GM19324 (cell line): ENCODE measurements at regions not wholly inside any gene's neighbourhood (a gene's known extent, or its start where the extent isn't known, plus 50 kb on each side); places are given as distances from the start of the nearest gene placed in this dataset.

Experiments
- ATAC-seq: cut with Tn5 transposase; IDR thresholded peaks from one replicate; pipeline ENCODE4 v1.9.1; 2021; ENCODE audit warnings: mild to moderate bottlenecking, moderate library complexity; ENCODE audit not compliant: unreplicated experiment, low FRiP score

DNA sequence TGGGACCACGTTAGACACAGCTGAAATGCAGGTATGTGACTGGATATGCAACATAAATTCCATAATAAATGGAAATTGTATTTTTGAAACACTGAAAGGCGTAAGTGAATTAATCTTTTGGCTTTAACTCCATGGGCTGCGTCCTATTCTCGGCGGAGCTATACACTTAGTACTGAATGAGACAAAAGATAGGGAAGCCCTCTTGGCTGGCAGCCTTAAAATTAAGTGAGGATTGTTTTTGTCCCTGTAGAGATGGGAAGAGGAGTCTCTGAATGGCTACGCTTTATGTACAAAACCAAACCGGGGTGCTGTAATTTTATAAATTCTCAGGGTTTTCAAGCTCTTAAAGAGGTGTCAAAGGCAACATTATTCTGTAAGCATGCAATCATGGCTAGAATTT lies 429.8 kb downstream of the QKI start:
- ATAC-seq = no peak

DNA sequence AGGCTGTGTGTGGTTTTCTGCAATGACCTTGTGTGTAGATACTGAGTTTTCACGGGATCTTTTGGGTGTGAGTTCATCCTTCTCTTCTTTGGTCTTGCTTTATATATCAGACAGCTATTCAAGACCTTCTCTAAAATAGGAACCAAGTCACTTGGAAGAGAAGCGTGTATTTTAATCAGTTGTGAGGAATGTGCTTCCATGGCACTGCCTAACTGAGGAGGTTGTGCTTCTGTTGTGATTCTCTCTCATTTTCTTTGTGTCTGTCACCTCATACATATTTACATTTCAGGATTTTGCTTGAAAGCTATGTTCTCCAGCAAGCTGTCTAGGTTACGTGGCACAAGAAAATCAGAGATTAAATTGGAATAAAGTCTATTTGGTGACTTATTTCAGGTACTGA lies 428.7 kb downstream of the QKI start:
- no peak for ATAC-seq

DNA sequence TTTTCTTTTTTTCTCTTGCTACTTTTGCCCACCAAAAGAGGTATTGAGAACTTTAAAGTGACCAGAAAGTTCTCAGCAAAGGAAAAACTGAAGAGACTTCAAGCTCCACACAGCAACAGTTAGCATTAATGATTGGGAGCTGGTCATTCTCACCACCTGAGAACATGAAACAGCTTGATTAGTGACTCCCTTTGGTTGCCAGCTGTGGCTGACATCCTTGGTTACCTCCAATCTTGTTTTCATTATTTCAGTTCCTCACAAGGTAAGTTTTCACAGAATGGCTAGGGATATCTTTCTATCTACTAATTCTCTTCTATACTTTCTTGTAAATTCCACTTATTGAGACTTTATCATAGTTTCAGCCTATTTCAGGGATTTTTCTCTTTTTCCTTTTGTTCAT lies 427.9 kb downstream of the QKI start:
- ATAC-seq = peak; percentile 61

DNA sequence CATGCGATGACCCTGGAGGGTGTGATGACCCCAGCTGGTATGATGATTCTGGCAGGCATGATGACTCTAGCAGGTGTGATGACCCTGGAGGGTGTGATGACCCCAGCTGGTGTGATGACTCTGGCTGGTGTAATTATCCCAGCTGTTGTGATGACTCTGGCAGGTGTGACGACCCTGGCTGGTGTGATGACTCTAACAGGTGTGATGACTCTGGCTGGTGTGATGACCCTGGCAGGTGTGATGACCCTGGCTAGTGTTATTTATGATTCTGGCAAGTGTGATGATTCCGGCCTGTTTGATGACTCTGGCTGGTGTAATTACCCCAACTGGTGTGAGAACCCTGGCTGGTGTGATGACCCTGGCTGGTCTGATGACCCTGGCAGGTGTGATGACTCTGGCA lies 427.2 kb downstream of the QKI start:
- ATAC-seq = no peak

- no peak for ATAC-seq
Observed at GRCh38 chr6:163841326-163841725, 426.8 kb downstream of the QKI start.

- ATAC-seq = no peak
Observed at GRCh38 chr6:163840880-163841279, 426.4 kb downstream of the QKI start.

DNA sequence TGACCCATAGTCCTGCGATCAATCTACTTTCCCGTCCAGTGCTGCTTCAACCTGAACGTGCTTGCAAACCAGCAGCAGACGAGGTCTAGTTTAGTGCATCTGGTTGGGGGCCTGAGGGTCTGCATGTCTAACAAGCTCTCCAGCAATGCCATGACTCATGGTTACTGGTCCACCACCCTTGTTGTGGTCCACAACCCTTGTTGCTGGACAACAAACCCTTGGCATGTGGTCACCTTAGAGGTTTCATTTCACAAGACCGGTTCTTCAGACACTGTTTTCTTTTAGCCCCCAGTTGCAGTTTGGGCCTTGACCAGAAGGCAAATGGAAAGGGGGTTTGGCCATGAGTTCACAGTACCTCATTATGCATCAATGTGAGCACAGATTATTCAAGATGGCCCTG lies 424.8 kb downstream of the QKI start:
- ATAC-seq = no peak

DNA sequence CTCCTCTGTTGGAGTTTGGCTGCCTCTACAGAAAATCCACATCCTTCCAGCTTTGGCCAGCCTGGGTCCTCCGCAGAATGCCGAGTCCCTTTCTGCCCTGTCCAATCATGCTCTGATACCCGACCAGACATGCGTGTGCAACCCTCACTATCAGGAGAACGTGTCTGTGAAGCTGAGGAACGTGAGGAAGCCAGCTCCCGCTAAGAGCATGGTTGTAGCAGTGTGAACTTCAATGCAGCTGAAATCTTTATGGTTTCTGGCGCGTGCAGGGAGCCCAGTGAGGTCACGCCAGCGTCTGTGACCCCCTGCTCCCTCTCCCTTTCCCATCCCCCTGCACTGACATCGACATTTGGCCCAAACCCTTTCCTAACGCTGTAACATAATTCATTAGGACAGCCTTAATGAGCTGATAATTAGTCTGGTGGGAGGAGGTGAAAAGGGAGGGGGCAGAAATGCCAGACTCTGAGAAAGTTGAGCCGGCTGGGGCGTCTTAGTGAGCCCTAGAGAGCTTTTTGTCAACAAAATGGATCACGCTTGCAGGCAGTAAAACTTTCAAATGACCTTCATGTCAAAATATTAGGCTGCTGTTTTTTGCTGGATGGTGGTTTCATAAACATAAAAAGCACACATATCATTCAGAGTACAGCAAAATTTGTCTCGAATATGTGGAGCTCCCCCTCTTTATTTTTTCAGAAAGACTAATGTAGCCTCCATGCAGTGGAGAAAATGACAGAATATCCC lies 423.3 kb downstream of the QKI start:
- ATAC-seq = no peak

DNA sequence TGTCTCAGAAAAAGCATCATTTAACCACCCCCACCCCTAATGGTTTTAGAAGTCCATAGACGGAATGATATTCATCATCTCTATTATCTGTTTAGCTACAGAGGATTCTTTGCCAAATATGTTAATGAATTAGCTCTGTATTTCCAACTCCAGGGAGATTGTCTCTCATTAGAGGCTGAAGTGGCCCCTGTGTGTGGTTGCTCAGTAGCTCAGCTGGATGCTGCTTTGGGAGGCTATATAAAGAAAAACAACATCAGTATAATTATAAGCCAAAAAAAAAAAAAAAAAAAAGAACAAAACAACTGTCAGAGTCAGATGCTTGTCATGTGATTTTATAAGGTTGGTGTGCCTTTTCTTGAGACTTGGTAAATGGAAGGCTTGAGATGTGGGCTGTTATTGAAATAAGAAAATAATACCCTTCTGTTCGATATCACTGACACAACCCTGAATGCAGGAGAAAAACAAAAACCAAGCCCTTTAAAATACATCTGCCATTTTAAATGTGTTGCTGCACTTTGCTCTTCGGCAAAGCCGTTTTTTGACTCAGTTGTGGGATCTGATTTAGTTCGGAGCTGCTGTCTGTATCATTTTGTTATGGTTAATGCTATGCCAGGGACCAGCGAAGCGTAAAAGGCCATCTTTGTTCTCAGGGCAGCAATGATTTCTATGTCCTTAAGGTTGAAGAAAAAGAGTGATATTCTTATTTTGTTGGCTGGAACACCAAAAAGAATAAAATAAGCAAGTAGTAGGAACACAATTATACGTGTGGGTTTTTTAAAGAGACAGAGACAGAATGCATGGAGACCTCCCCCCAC lies 422.6 kb downstream of the QKI start:
- ATAC-seq = no peak

DNA sequence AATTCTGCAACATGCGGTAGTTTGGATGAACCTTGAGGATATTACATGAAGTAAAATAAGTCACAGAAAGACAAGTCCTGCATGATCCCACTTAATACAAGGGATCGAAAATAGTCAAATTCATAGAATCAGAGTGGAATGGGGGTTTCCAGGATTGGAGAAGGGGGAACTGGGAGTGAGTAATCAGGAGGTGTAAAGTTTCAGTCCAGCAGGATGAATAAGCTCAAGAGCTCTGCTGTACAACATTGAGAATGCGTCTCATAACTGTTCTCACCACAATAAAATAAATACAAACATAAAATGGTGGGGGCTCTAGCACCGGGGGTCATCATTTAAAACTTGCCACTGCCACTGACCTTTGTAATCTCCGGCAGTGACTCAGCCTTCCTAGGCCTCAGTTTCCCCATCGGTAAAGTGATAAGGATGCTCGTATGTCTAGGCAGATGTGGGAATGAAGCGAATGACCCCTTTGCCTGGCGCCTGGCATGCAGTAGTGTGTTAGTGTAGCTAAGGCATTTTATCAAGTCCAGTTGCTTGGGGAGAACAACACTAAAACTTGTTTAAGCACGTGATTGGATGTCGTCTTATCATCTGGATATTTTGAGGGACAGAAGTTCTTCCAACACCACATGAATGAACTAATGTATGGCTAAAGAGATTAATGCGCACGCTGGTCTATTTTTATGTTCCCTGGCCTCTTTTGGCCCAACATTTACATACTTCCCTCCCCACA lies 421.1 kb downstream of the QKI start:
- ATAC-seq = no peak

- no peak for ATAC-seq
Observed at GRCh38 chr6:163834226-163834970, 419.9 kb downstream of the QKI start.

DNA sequence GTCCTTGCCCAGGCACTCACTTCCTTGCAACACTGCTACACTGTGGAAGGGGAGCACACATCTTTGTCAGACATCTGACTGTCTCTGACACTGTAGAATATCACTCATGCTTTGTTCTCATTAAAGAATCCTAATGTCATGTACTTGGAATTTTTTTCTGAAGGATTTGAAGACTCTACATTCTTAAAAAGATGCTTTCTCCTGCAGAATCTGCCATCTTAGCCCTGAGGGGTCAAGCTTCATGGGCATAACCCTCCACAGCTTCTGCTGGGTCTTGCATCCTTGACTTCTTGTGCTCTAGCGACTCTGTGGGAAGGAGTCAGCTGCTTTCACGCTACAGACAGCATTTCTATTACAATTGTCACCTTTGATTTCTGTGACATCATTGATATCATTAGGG lies 417.2 kb downstream of the QKI start:
- ATAC-seq = no peak

DNA sequence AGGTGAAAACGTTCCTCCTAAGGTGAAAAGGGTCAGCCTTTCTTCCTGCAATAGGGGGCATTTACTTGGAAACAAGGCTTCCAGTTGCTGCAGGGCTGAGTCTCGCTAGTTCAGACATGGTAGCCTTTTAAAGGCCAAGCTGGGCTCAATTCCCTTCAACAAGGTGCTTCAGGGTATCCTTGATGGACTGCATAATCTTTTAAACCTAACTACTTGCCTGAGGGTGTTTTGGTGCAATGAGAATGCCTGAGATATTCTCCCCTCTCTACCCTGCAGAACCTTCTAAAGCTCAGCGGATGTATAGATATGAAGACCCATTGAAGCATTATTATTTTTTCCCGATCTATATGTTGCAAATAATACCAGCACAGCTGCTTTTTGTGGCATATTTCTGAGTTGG lies 416.1 kb downstream of the QKI start:
- no peak for ATAC-seq

- no peak for ATAC-seq
Observed at GRCh38 chr6:163828038-163828795, 413.7 kb downstream of the QKI start.

DNA sequence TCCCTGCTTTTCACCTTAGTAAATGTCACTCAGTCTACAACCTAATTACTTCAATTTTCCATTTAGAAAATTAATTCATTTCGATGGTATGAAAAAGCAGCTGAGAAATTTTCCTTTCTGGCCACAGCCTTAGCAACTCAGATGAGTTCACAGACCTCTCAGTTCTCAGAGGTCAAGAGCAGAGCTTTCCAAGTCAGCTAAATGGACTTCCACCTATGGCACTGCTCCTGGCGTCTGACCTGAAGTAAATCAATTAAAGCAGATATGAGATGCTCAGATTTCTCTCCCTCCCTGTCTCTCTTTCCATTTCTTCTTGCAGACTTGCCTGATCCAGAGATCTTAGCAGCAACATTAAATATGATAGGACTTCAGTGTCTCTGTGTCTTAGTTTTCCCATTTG lies 412.6 kb downstream of the QKI start:
- no peak for ATAC-seq

GRCh38 chr6:163826629-163827028 lies 412.1 kb downstream of the QKI start:
- ATAC-seq = no peak

DNA sequence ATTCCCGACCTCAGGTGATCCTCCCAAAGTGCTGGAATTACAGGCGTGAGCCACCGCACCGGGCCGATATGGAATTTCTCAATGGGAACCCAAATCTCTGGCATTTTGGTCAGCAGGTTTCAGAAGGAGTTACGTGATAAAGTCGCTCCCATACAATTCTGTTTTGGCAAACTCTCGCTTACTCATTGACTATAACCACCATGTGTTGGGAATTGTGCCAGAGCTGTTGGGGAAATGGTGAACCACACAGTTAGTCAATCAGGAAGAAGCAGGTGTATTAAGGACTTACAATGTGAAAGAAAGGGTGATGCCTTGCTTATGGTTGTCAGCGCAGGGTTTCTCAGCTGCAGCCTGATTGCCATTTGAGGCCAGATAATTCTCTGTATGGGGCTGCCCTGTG lies 410.5 kb downstream of the QKI start:
- ATAC-seq = no peak

DNA sequence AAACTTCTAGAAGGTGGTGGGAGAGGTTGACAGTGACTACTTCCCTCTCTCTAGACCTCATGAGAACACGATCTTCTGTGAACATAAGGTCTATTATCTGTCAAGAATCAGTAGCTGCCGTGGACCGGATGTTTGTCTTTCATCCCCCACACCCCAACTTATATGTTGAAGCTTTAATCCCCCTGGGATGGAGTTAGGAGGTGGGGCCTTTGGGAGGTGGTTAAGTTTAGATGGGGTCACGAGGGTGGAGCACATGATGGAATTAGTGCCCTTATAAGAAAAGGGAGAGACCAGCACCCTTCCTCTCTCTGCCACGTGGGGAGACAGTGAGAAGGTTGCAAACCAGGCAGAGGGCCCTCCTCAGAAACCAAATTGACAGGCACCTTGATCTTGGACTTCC lies 409.1 kb downstream of the QKI start:
- ATAC-seq = no peak

- ATAC-seq = no peak
Observed at GRCh38 chr6:163820745-163821458, 406.4 kb downstream of the QKI start.
